HepG2 (cell line): ENCODE measurements at regions not wholly inside any gene's neighbourhood (a gene's known extent, or its start where the extent isn't known, plus 50 kb on each side); places are given as distances from the start of the nearest gene placed in this dataset.

Experiments used
- CBFB ChIP-seq: sonication (generic); formaldehyde crosslinking; IDR thresholded peaks from 2 replicates; pipeline ENCODE4 v1.4.0; 2020; ENCODE audit warnings: missing genetic modification reagents
- CTCF ChIP-seq: sonication (generic); formaldehyde crosslinking; IDR thresholded peaks from 2 replicates; pipeline ENCODE4 v1.5.0; 2020; ENCODE audit warnings: mild to moderate bottlenecking, missing genetic modification reagents, moderate library complexity
- EHMT2 ChIP-seq: fragments of 200-600 bp; sonication (generic); IDR thresholded peaks from 2 replicates; pipeline ENCODE4 v1.7.0; 2017; ENCODE audit warnings: antibody characterized with exemption, low read depth, low read length, borderline replicate concordance
- NFIC ChIP-seq: IDR thresholded peaks from 2 replicates; pipeline ENCODE4 v1.6.1; 2012; ENCODE audit warnings: mild to moderate bottlenecking, low read length, inconsistent platforms
- NFYB ChIP-seq: sonication (generic); formaldehyde crosslinking; IDR thresholded peaks from 2 replicates; pipeline ENCODE4 v1.4.0; 2020; ENCODE audit warnings: missing genetic modification reagents
- ZUFSP ChIP-seq: sonication (generic); formaldehyde crosslinking; IDR thresholded peaks from 2 replicates; pipeline ENCODE4 v1.9.0; 2021; ENCODE audit warnings: missing genetic modification reagents, mild to moderate bottlenecking, borderline replicate concordance

GRCh38 chr12:77433799-77434198, 368.4 kb upstream of the E2F7 start:
- TF ChIP-seq NFIC = no peak
- TF ChIP-seq ZUFSP (CRISPR knock-in tag) = no peak
- TF ChIP-seq CBFB (CRISPR knock-in tag) = no peak
- no peak for TF ChIP-seq CTCF (CRISPR knock-in tag)
- no peak for TF ChIP-seq NFYB
- TF ChIP-seq EHMT2 = no peak
